PC-3 (cell line): ENCODE measurements at regions not wholly inside any gene's neighbourhood (a gene's known extent, or its start where the extent isn't known, plus 50 kb on each side); places are given as distances from the start of the nearest gene placed in this dataset.

Experiments
- ATAC-seq: fragments of 200-7000 bp; cut with Tn5 transposase; 2 replicates; pipeline ENCODE4 v1.9.1; 2020; ENCODE audit warnings: mild to moderate bottlenecking, moderate library complexity
- BruUV-seq: library from RNA; stranded (reverse); fragments of 400-500 nt; replicated peaks from 2 replicates; lab custom pipeline; 2021; lab: Mats Ljungman, UMichigan
- CTCF ChIA-PET: fragments of 300-600 bp; sonication (Branson Sonifier 250); formaldehyde crosslinking; loops from one replicate; lab custom pipeline; 2022; ENCODE audit warnings: antibody characterized with exemption; lab: Charles Lee
- POLR2A ChIA-PET: fragments of 300-600 bp; sonication (Branson Sonifier 250); formaldehyde crosslinking; loops from one replicate; lab custom pipeline; 2022; ENCODE audit warnings: antibody characterized with exemption; ENCODE audit not compliant: unreplicated experiment; lab: Charles Lee
- DNase-seq: peaks from one replicate; pipeline ENCODE4 v3.0.0-alpha.2; 2015
- H2AFZ ChIP-seq: fragments of 300-600 bp; sonication (generic); 2 replicates; pipeline ENCODE4 v1.6.0; 2016; ENCODE audit warnings: antibody characterized with exemption, low read length
- H3F3A ChIP-seq: fragments of 300-600 bp; sonication (generic); one replicate; pipeline ENCODE4 v1.6.0; 2017; ENCODE audit warnings: antibody characterized with exemption, low read length, control low read depth, mild to moderate bottlenecking; ENCODE audit not compliant: unreplicated experiment
- H3K27ac ChIP-seq: fragments of 300-600 bp; sonication (generic); 2 replicates; pipeline ENCODE4 v1.5.1; 2016; ENCODE audit warnings: mild to moderate bottlenecking, low read length
- H3K27me3 ChIP-seq: fragments of 300-600 bp; sonication (generic); 2 replicates; pipeline ENCODE4 v1.6.1; 2016; ENCODE audit warnings: low read length, mixed read lengths
- H3K36me3 ChIP-seq: fragments of 300-600 bp; sonication (generic); 2 replicates; pipeline ENCODE4 v1.6.1; 2016; ENCODE audit warnings: low read depth, mixed run types, low read length, mixed read lengths
- H3K4me1 ChIP-seq: fragments of 300-600 bp; sonication (generic); 2 replicates; pipeline ENCODE4 v1.5.1; 2016; ENCODE audit warnings: low read length; ENCODE audit not compliant: insufficient read depth
- H3K4me2 ChIP-seq: fragments of 300-600 bp; sonication (generic); 2 replicates; pipeline ENCODE4 v1.6.0; 2016; ENCODE audit warnings: low read length
- H3K4me3 ChIP-seq: fragments of 300-600 bp; sonication (generic); 2 replicates; pipeline ENCODE4 v1.5.1; 2016; ENCODE audit warnings: mild to moderate bottlenecking, low read length, mixed read lengths
- H3K79me2 ChIP-seq: fragments of 300-600 bp; sonication (generic); 2 replicates; pipeline ENCODE4 v1.6.1; 2017; ENCODE audit warnings: low read length, mixed read lengths
- H3K9ac ChIP-seq: fragments of 300-600 bp; sonication (generic); 2 replicates; pipeline ENCODE4 v1.6.0; 2016; ENCODE audit warnings: mild to moderate bottlenecking, low read length
- H3K9me2 ChIP-seq: fragments of 300-600 bp; sonication (generic); replicated peaks from 2 replicates; pipeline ENCODE4 v1.6.1; 2016; ENCODE audit warnings: mixed run types, low read length, mixed read lengths
- H3K9me3 ChIP-seq: fragments of 300-600 bp; sonication (generic); 2 replicates; pipeline ENCODE4 v1.6.1; 2016; ENCODE audit warnings: low read length, mixed read lengths
- H4K20me1 ChIP-seq: fragments of 300-600 bp; sonication (generic); 2 replicates; pipeline ENCODE4 v1.6.1; 2016; ENCODE audit warnings: low read length, mixed read lengths
- CTCF ChIP-seq: fragments of 300-600 bp; sonication (generic); conservative IDR thresholded peaks from 2 replicates; pipeline ENCODE4 v1.5.1; 2017; ENCODE audit warnings: antibody characterized with exemption, low read depth, mild to moderate bottlenecking, low read length
- EZH2 ChIP-seq: fragments of 300-600 bp; sonication (generic); IDR thresholded peaks from one replicate; pipeline ENCODE4 v1.6.1; 2017; ENCODE audit warnings: antibody characterized with exemption, mild to moderate bottlenecking, low read length; ENCODE audit not compliant: unreplicated experiment
- EZH2phosphoT487 ChIP-seq: fragments of 300-600 bp; sonication (generic); IDR thresholded peaks from 2 replicates; pipeline ENCODE4 v1.6.1; 2018; ENCODE audit warnings: mild to moderate bottlenecking, antibody characterized with exemption, low read length, borderline replicate concordance
- intact Hi-C: fragments of 100-400 bp; cut with micrococcal nuclease; formaldehyde crosslinking; loops from 2 replicates; pipeline ENCODE4 v1.9.0; 2023

GRCh38 chr3:89946884-89947283 is 839.5 kb downstream of the EPHA3 start:
- POLR2A ChIA-PET: interaction anchor here (0.5 kb wide), 1 partner anchor 41 kb away, joined by 4 read pairs; no protein-coding TSS in a partner anchor
- no TSS peak for BruUV-seq
- Histone ChIP-seq H3K4me2 (no peak overlapping the region), H3F3A (no peaks in the 10 kb centered on the region), H4K20me1 (no peaks in the 10 kb centered on the region), H3K9ac (no peak overlapping the region), H2AFZ (no peak overlapping the region), H3K79me2 (no peaks in the 10 kb centered on the region), H3K9me3 (no peaks in the 10 kb centered on the region), H3K27ac (no peak overlapping the region), H3K4me3 (no peak overlapping the region), H3K36me3 (no peaks in the 10 kb centered on the region), H3K27me3 (no peaks in the 10 kb centered on the region), H3K9me2 (no peaks in the 10 kb centered on the region), H3K4me1 (no peaks in the 10 kb centered on the region)
- DNase-seq (peak; percentile 6), ATAC-seq (no peak; the same call in 1 of the 2 replicates)
- TF ChIP-seq CTCF (no peak), EZH2 (no peak), EZH2phosphoT487 (no peak)
- CTCF ChIA-PET: interaction anchor here (0.6 kb wide), 1 partner anchor 77 kb away, joined by 3 read pairs; no protein-coding TSS in a partner anchor
- intact Hi-C loops: no loop called here

- H3K27ac ChIP-seq: no peak overlapping the region
- no TSS peak for BruUV-seq
- no peaks in the 10 kb centered on the region for H4K20me1 ChIP-seq
- ATAC-seq (peak; percentile 20; the same call in 1 of the 2 replicates), DNase-seq (no peak)
- H3K9me3 ChIP-seq: no peaks in the 10 kb centered on the region
- no peaks in the 10 kb centered on the region for H3F3A ChIP-seq
- H3K9ac ChIP-seq: no peak overlapping the region
- TF ChIP-seq CTCF: no peak
- TF ChIP-seq EZH2: no peak
- TF ChIP-seq EZH2phosphoT487: no peak
- H3K4me2 ChIP-seq: no peak overlapping the region
- no peaks in the 10 kb centered on the region for H3K9me2 ChIP-seq
- no peaks in the 10 kb centered on the region for H3K36me3 ChIP-seq
- H3K27me3 ChIP-seq: no peaks in the 10 kb centered on the region
- no peaks in the 10 kb centered on the region for H3K79me2 ChIP-seq
- no peak overlapping the region for H3K4me3 ChIP-seq
- H2AFZ ChIP-seq: no peak overlapping the region
- intact Hi-C loops: no loop called here
- CTCF ChIA-PET: no interaction called here
- POLR2A ChIA-PET: no interaction called here
- no peaks in the 10 kb centered on the region for H3K4me1 ChIP-seq
Observed at GRCh38 chr3:89947337-89947954, 840.0 kb downstream of the EPHA3 start.

- no peaks in the 10 kb centered on the region for H3K4me1 ChIP-seq
- H2AFZ ChIP-seq: no peak overlapping the region
- H3K4me2 ChIP-seq: no peak overlapping the region
- ATAC-seq: no peak
- H3K9ac ChIP-seq: no peak overlapping the region
- H3K9me2 ChIP-seq: no peaks in the 10 kb centered on the region
- no peaks in the 10 kb centered on the region for H3K79me2 ChIP-seq
- H3K9me3 ChIP-seq: no peaks in the 10 kb centered on the region
- ChIA-PET CTCF (no interaction called here), POLR2A (no interaction called here)
- TF ChIP-seq CTCF (no peak), EZH2phosphoT487 (no peak), EZH2 (no peak)
- no peak overlapping the region for H3K27ac ChIP-seq
- no TSS peak for BruUV-seq
- no peaks in the 10 kb centered on the region for H3F3A ChIP-seq
- no peaks in the 10 kb centered on the region for H3K36me3 ChIP-seq
- no peak overlapping the region for H3K4me3 ChIP-seq
- no peaks in the 10 kb centered on the region for H3K27me3 ChIP-seq
- intact Hi-C loops: no loop called here
- no peaks in the 10 kb centered on the region for H4K20me1 ChIP-seq
- no peak for DNase-seq
Observed at GRCh38 chr3:89948008-89948407, 840.6 kb downstream of the EPHA3 start.
